ENCODE measurements at regions not wholly inside any gene's neighbourhood (a gene's known extent, or its start where the extent isn't known, plus 50 kb on each side); places are given as distances from the start of the nearest gene placed in this dataset.

- TF ChIP-seq, protein P1, sequence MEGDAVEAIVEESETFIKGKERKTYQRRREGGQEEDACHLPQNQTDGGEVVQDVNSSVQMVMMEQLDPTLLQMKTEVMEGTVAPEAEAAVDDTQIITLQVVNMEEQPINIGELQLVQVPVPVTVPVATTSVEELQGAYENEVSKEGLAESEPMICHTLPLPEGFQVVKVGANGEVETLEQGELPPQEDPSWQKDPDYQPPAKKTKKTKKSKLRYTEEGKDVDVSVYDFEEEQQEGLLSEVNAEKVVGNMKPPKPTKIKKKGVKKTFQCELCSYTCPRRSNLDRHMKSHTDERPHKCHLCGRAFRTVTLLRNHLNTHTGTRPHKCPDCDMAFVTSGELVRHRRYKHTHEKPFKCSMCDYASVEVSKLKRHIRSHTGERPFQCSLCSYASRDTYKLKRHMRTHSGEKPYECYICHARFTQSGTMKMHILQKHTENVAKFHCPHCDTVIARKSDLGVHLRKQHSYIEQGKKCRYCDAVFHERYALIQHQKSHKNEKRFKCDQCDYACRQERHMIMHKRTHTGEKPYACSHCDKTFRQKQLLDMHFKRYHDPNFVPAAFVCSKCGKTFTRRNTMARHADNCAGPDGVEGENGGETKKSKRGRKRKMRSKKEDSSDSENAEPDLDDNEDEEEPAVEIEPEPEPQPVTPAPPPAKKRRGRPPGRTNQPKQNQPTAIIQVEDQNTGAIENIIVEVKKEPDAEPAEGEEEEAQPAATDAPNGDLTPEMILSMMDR (IDR thresholded peaks at IDR 0.05) = no peak
- TF ChIP-seq EZH2phosphoT487 (IDR thresholded peaks at IDR 0.05) = no peak
- TF ChIP-seq EZH2 (IDR thresholded peaks at IDR 0.05) = no peak
These were observed 582.2 kb downstream of the CPS1 start for GRCh38 chr2:211138551-211138950.
